Breast epithelium (tissue), 3 donors: ENCODE measurements at regions not wholly inside any gene's neighbourhood (a gene's known extent, or its start where the extent isn't known, plus 50 kb on each side); places are given as distances from the start of the nearest gene placed in this dataset.

ENCODE experiments used
- POLR2AphosphoS5 ChIP-seq, 3 donors: sonication (generic); formaldehyde crosslinking; IDR thresholded peaks; one replicate each; pipeline ENCODE4 v1.6.1; 2017; ENCODE audit warnings: antibody characterized with exemption in 3 of 3
- TF ChIP-seq, protein P1 (sequence below), 3 donors: fragments of 450-650 bp; IDR thresholded peaks; one replicate each; pipeline ENCODE4 v1.5.1; 2016 to 2017; ENCODE audit warnings: antibody characterized with exemption in 3 of 3, mild to moderate bottlenecking in 3 of 3, moderate library complexity in 3 of 3

GRCh38 chr11:134483857-134484256, 71.8 kb upstream of the B3GAT1 start:
- TF ChIP-seq, protein P1, sequence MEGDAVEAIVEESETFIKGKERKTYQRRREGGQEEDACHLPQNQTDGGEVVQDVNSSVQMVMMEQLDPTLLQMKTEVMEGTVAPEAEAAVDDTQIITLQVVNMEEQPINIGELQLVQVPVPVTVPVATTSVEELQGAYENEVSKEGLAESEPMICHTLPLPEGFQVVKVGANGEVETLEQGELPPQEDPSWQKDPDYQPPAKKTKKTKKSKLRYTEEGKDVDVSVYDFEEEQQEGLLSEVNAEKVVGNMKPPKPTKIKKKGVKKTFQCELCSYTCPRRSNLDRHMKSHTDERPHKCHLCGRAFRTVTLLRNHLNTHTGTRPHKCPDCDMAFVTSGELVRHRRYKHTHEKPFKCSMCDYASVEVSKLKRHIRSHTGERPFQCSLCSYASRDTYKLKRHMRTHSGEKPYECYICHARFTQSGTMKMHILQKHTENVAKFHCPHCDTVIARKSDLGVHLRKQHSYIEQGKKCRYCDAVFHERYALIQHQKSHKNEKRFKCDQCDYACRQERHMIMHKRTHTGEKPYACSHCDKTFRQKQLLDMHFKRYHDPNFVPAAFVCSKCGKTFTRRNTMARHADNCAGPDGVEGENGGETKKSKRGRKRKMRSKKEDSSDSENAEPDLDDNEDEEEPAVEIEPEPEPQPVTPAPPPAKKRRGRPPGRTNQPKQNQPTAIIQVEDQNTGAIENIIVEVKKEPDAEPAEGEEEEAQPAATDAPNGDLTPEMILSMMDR (IDR thresholded peaks at IDR 0.05), result no peak
- no peak for TF ChIP-seq POLR2AphosphoS5 (IDR thresholded peaks at IDR 0.05)
